ENCODE measurements at regions not wholly inside any gene's neighbourhood (a gene's known extent, or its start where the extent isn't known, plus 50 kb on each side); places are given as distances from the start of the nearest gene placed in this dataset.

DNA sequence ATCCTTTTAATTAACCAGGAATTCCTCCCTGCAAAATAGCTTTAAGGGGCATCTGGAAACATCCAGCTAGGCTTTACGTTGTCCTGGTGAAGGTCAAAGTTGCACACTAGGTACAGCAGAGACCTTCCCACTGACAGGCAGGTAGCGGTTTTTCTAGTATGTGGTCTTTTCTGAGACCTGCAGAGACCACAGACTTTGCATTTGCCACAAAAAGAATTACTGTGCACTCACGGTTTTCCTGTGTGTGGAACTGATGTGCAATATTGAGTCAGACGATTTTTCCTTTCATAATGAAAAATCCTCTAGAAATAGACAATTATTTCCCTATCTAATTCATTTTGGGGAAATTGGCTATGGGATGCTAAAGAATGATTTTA is 417.0 kb upstream of the ADAMTSL1 start:
- dilution Hi-C loops (cut with MboI; ENCODE audit: extremely low pct_ligation_motif_present, low sequenced_read_pairs) (no loop called here), intact Hi-C loops (cut with micrococcal nuclease) (no loop called here)
- Histone ChIP-seq H3K4me2 (ENCODE audit: insufficient read depth, low read length) (no peak overlapping the region), H2AFZ (ENCODE audit: low read depth, low read length) (no peak overlapping the region), H3K4me1 (ENCODE audit: control insufficient read depth, extremely low read depth, insufficient read depth, low read length) (no peaks in the 10 kb centered on the region), H3K9me3 (replicated peaks; ENCODE audit: control insufficient read depth, insufficient read depth, low read length) (no peaks in the 10 kb centered on the region), H3K27ac (ENCODE audit: insufficient read depth, low read depth, low read length) (no peak overlapping the region), H3K36me3 (ENCODE audit: control insufficient read depth in 2 of 2, extremely low read depth in 1 of 2, insufficient read depth in 2 of 2, low read length in 2 of 2) (no peaks in the 10 kb centered on the region), H3K9me1 (replicated peaks; ENCODE audit: control insufficient read depth, extremely low read depth, insufficient read depth, low read length) (no peaks in the 10 kb centered on the region), H3K9ac (replicated peaks; ENCODE audit: extremely low read depth, insufficient read depth, low read length) (no peak overlapping the region), H3K4me3 (replicated peaks in 1 of 3; ENCODE audit: insufficient read depth in 1 of 3, low read depth in 1 of 3, low read length in 3 of 3) (no peak overlapping the region), H4K20me1 (replicated peaks; ENCODE audit: control insufficient read depth, extremely low read depth, insufficient read depth, low read length) (no peaks in the 10 kb centered on the region), H3K79me2 (ENCODE audit: control insufficient read depth, insufficient read depth, low read length) (no peaks in the 10 kb centered on the region), H3K27me3 (ENCODE audit: control insufficient read depth in 2 of 2, insufficient read depth in 2 of 2, low read length in 2 of 2) (peaks cover 0 to 2% of the 10 kb centered on the region in 2 experiments)
- FAIRE-seq: no peak
- no TSS peak for BruUV-seq (replicated peaks)
- no peak for DNase-seq (ENCODE audit: low read depth, low spot score)
- ChIA-PET CTCF (no interaction called here), POLR2A (no interaction called here)
- TF ChIP-seq FOS (IDR thresholded peaks at IDR 0.05; ENCODE audit: borderline replicate concordance, insufficient read depth, low read length) (no peak), GATA2 (IDR thresholded peaks at IDR 0.05; ENCODE audit: insufficient read depth, insufficient read length, low read depth, low read length) (no peak), EZH2 (IDR thresholded peaks at IDR 0.05; ENCODE audit: borderline replicate concordance, low read depth, low read length, severe bottlenecking) (no peak), MYC (IDR thresholded peaks at IDR 0.05; ENCODE audit: low read depth, low read length) (no peak), MAX (IDR thresholded peaks at IDR 0.05; ENCODE audit: insufficient read depth, insufficient read length) (no peak), POLR2AphosphoS5 (IDR thresholded peaks at IDR 0.05; ENCODE audit: insufficient read depth, low read depth, low read length) (no peak), JUN (IDR thresholded peaks at IDR 0.05; ENCODE audit: borderline replicate concordance, insufficient read depth, insufficient read length, low read depth) (no peak), POLR2A (IDR thresholded peaks at IDR 0.05; ENCODE audit: low read depth, low read length) (no peak)
- TF ChIP-seq, protein P1, sequence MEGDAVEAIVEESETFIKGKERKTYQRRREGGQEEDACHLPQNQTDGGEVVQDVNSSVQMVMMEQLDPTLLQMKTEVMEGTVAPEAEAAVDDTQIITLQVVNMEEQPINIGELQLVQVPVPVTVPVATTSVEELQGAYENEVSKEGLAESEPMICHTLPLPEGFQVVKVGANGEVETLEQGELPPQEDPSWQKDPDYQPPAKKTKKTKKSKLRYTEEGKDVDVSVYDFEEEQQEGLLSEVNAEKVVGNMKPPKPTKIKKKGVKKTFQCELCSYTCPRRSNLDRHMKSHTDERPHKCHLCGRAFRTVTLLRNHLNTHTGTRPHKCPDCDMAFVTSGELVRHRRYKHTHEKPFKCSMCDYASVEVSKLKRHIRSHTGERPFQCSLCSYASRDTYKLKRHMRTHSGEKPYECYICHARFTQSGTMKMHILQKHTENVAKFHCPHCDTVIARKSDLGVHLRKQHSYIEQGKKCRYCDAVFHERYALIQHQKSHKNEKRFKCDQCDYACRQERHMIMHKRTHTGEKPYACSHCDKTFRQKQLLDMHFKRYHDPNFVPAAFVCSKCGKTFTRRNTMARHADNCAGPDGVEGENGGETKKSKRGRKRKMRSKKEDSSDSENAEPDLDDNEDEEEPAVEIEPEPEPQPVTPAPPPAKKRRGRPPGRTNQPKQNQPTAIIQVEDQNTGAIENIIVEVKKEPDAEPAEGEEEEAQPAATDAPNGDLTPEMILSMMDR (IDR thresholded peaks at IDR 0.05; ENCODE audit: extremely low read depth in 1 of 2, insufficient read depth in 1 of 2, low read depth in 1 of 2, low read length in 2 of 2): no peak
